ENCODE measurements at regions not wholly inside any gene's neighbourhood (a gene's known extent, or its start where the extent isn't known, plus 50 kb on each side); places are given as distances from the start of the nearest gene placed in this dataset.
A peak's percentile ranks its signal among the peaks of the same experiment; 100 is the strongest.
"Not testable (repeated sequence)": the region's sequence is repeated elsewhere in the genome, so short reads cannot be mapped to it uniquely, and the experiment has no call there.

DNA sequence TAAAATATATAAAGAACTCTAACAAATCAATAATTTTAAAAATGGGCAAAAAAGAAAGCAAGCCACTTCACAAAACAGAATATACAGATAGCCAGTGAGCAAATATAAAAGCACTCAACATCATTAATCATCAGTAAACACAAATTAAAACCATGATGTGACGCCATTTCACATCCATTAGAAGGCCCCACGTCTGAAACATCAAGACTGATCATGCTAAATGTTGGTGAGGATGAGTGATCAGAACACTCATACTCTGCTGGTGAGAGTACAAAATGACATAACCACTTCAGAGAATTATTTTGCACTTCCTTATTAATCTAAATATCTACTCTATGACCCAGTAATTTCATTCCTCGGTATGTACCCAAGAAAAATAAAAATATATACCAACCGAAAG lies 512.2 kb upstream of the NR5A2 start:
- TF ChIP-seq, protein P1, sequence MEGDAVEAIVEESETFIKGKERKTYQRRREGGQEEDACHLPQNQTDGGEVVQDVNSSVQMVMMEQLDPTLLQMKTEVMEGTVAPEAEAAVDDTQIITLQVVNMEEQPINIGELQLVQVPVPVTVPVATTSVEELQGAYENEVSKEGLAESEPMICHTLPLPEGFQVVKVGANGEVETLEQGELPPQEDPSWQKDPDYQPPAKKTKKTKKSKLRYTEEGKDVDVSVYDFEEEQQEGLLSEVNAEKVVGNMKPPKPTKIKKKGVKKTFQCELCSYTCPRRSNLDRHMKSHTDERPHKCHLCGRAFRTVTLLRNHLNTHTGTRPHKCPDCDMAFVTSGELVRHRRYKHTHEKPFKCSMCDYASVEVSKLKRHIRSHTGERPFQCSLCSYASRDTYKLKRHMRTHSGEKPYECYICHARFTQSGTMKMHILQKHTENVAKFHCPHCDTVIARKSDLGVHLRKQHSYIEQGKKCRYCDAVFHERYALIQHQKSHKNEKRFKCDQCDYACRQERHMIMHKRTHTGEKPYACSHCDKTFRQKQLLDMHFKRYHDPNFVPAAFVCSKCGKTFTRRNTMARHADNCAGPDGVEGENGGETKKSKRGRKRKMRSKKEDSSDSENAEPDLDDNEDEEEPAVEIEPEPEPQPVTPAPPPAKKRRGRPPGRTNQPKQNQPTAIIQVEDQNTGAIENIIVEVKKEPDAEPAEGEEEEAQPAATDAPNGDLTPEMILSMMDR (conservative IDR thresholded peaks at IDR 0.05) = no peak
- no peak overlapping the region for H3K27ac ChIP-seq

DNA sequence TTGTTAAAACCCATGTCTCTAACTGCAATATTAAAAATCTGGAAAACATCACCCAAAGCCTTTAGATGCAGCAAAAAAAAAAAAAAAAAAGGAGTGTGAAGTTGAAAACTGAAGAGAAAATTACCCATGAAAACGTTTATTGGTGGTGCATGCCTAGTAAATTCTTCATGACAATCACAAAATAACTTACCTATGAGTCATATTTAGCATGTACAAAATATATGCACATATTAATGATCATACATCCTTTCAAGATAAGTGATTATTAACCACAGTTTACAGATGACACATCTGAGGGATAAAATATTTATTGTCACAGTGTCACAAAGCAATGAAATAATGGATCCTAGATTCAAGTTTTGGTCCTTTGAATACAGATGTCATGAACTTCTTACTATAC lies 505.2 kb upstream of the NR5A2 start:
- no peak overlapping the region for H3K27ac ChIP-seq
- TF ChIP-seq, protein P1 (conservative IDR thresholded peaks at IDR 0.05) = no peak

- H3K27ac ChIP-seq = no peak overlapping the region
- TF ChIP-seq, protein P1 (conservative IDR thresholded peaks at IDR 0.05) = no peak
Measured at GRCh38 chr1:199522936-199523335, 504.6 kb upstream of the NR5A2 start.

DNA sequence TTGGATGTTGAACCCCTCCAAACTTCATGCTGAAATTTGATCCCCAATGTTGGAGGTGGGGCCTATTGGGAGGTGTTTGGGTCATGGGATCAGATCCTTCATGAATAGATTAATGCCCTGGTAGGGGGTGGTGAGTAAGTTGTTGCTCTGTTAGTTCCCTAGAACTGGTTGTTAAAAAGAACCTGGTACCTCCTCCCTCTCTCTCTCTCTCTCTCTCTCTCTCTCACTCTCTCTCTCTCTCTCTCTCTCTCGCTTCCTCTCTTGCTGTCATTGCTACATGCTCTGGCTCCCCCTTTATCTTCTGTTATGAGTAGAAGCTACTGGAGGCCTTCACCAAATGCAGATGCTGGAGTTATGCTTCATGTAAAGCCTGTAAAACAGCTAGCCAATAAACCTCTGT lies 498.2 kb upstream of the NR5A2 start:
- TF ChIP-seq, protein P1 (conservative IDR thresholded peaks at IDR 0.05) = no peak
- no peak overlapping the region for H3K27ac ChIP-seq

DNA sequence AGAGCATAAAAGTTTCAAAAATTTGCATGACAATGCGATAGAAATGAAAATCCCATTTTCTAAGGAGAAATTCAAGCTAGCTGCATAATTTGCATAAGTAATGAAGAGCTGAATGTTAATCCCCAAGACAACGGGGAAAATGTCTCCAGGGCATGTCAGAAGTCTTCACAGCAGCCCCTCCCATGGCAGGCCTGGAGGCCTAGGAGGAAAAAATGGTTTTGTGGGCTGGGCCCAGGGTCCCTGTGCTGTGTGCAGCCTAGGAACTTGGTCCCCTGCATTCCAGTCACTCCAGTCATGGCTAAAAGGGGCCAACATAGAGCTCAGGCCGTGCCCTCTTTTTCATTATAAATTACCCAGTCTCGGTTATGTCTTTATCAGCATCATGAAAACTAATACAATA lies 494.1 kb upstream of the NR5A2 start:
- not testable (repeated sequence) for H3K27ac ChIP-seq

- TF ChIP-seq, protein P1 (conservative IDR thresholded peaks at IDR 0.05) = peak; percentile 73
Measured at GRCh38 chr1:199545780-199546179, 481.7 kb upstream of the NR5A2 start.

GRCh38 chr1:199546323-199546722 lies 481.2 kb upstream of the NR5A2 start:
- no peak overlapping the region for H3K27ac ChIP-seq
- TF ChIP-seq, protein P1 (conservative IDR thresholded peaks at IDR 0.05) = no peak

More at GRCh38 chr1:199545780-199546179, 481.7 kb upstream of the NR5A2 start:
- H3K27ac ChIP-seq = no peak overlapping the region

GRCh38 chr1:199549421-199549820 lies 478.1 kb upstream of the NR5A2 start:
- no peak overlapping the region for H3K27ac ChIP-seq

More at GRCh38 chr1:199549421-199549820, 478.1 kb upstream of the NR5A2 start:
- TF ChIP-seq, protein P1 (conservative IDR thresholded peaks at IDR 0.05) = no peak

Data from VCaP (cell line).